ENCODE measurements at regions not wholly inside any gene's neighbourhood (a gene's known extent, or its start where the extent isn't known, plus 50 kb on each side); places are given as distances from the start of the nearest gene placed in this dataset.
"Not testable (repeated sequence)": the region's sequence is repeated elsewhere in the genome, so short reads cannot be mapped to it uniquely, and the experiment has no call there.

- no peak for DNase-seq (ENCODE audit: low read depth)
Measured at GRCh38 chr5:87752362-87752761, 339.6 kb upstream of the CCNH start.

GRCh38 chr5:87751824-87752223 is 339.1 kb upstream of the CCNH start:
- DNase-seq (ENCODE audit: low read depth) = no peak

DNA sequence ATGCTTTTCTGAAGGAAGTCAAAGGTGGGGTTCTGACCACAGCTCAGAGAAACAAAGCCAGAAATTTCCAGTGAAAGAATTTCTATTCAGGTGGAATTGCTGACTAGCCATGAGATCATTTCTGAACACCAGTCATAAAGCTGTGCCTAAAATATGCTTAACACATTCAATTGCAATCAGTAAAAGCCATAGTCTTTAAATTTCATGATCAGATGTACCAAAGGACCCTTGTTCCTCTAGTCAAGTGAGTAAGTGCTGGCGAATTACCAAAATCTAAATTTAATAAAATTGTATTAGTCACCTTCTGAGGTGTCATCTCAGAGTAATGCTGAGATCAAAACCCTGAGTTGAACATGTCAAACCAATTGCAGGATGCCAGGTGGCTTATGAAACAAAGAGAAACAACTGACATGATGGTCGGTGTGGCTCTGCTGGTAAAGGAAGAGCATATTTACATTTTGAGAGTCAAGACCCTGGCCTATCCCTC is 334.2 kb upstream of the CCNH start:
- no peak for DNase-seq (ENCODE audit: low read depth)

DNA sequence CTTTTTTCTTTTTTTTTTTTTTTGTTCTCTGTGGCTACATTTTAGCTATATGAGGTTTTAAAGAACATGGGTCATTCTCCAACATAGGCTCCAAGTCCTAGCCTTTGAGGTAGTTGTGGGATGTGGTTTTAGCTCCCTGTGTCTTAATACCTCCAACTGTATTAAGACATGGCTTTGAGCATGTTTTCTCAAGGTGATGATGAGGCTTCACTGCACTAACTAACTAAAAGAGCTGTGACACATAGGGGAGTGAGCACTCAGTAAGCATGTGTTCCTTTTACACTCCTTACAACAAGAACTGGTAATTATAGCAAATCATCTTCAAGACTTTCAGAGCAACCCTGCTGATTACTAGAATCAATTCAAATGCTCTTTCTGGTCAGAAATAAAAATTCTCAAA is 333.6 kb upstream of the CCNH start:
- no peak for DNase-seq (ENCODE audit: low read depth)

DNA sequence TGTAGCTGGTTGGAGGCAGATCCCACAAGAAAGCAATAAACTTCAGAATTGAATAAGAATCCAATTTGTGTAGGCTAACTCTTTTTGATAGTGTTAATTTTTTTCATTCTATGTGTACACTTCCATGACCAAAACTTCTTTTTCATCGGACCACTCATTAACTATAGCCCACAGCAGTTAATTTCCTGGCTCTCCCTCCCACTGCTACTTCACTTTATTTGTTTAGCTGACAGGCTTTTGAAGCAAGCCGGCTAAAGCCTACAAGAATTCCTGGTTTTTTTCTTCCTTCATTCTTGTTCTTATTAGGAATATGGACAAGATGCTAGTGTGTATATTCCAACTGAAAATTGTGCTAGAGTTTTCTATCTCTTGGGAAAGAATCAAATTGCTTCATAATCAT is 329.2 kb upstream of the CCNH start:
- DNase-seq (ENCODE audit: low read depth) = no peak

- no peak for DNase-seq (ENCODE audit: low read depth)
Measured at GRCh38 chr5:87735923-87736322, 323.2 kb upstream of the CCNH start.

GRCh38 chr5:87733897-87734296 is 321.2 kb upstream of the CCNH start:
- DNase-seq (ENCODE audit: low read depth) = no peak

DNA sequence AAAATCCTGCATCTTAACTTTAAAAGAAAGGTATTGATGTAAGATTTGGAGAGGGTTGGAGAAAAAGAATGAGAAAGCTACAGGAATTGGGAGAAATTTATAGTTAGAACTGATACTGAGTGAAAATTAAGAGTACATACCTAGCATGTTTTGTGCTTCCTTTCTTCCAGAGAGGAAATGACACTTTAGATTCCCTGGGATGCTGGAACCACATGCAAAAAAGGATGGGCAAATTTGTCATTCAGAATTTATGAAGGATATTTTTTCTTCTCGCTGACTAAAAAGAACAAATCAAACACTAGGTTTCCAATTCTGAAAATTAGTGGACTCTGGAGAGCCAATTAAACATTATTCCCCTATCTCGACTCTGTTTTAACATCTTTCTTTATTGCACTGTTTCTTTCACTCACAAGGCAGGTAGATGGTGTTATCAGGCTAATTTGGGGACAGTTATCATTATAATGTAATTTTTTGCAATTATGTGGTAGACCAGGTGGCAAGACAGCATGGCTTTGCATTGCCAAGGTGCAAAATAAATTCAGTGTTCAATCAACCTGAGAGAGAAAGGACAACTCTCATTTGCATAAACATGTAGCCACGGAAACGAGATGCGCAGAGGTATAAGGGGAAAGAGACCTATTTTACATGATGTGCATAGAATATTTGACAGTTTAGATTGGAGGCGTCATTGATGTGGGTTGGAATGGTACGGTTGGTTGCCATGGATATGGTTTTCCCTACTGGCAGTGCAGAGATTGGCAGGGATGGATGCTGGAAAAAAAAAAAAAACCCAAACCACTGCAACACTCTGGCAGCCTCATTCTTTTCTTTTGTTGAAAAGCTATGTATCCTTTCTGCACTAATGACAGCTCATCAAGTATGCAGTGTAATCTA is 320.4 kb upstream of the CCNH start:
- no peak for DNase-seq (ENCODE audit: low read depth)

DNA sequence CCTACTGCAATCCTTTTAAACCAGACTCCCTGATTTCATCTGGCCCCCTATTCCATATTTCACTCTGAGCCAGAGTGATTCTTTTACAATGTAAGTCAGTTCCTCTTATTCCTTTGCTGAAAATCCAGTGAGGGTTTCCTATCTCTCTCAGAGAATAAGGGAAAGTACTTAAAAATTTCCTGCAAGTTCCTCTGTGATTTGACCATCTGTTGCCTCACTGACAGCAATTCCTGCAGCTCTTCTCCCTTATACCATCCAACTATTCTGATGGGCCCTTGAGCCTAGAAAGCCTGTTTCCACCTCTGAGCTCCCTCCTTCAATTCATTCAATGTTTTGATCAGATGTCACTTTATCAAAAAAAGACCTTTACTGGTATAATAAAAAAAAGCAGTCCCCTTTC is 317.1 kb upstream of the CCNH start:
- DNase-seq (ENCODE audit: low read depth) = no peak

DNA sequence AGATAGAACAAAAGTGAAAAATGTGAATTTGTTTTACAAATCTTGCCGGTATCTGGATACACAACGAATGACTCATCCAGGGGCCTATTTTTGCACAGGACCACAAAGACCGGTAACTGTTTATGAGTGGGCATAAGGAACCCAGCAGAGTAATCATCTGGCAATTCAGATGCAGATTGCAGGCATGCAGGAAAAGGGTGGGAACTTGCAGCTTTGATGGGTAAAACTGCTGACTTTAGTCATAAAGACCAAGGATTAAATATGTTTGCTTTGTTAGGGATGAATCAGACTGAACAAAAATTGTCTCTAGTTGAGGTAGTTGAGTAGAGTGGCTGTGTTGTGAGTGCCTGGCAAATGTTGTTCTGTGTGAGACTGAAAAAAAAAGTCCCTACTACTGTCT is 309.6 kb upstream of the CCNH start:
- no peak for DNase-seq (ENCODE audit: low read depth)

GRCh38 chr5:87718224-87718925 is 305.6 kb upstream of the CCNH start:
- not testable (repeated sequence) for DNase-seq (ENCODE audit: low read depth)

GRCh38 chr5:87717761-87718160 is 305.0 kb upstream of the CCNH start:
- DNase-seq (ENCODE audit: low read depth) = no peak

GRCh38 chr5:87705876-87706275 is 293.1 kb upstream of the CCNH start:
- DNase-seq (ENCODE audit: low read depth) = no peak

DNA sequence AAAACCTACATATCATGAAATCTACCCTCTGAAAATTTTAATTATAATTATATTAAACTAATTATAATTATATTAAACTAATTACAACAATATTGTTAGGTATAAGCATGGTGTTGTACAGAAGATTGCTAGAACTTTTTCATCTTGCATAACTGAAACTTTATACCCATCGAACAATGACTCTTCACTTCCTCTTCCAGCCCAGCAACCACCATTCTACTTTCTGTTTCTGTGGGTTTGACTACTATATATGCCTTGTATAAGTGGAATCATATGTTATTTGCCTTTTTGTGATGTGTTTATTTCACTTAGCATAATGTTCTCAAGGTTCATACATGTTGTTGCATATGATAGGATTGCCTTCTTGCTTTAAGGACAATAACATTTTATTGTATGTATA is 274.2 kb upstream of the CCNH start:
- DNase-seq (ENCODE audit: low read depth) = no peak

DNA sequence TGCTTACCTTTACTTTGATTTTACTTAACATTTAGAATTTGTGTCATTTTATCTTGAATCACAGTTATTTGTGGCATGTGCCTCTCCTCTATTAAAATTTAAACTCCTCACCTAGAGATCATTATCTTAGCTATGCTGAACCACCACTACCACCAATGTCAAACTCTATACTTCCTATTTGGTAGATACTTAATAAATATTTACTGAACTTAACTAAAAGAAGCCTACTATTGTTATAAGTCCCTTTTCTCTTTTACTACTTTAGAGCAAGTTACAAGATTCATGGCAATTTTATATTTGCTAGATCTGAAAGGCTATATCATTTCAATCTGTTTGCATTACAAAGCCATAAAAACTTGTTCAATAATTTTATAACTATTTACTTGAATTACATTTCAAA is 273.3 kb upstream of the CCNH start:
- DNase-seq (ENCODE audit: low read depth) = no peak

DNA sequence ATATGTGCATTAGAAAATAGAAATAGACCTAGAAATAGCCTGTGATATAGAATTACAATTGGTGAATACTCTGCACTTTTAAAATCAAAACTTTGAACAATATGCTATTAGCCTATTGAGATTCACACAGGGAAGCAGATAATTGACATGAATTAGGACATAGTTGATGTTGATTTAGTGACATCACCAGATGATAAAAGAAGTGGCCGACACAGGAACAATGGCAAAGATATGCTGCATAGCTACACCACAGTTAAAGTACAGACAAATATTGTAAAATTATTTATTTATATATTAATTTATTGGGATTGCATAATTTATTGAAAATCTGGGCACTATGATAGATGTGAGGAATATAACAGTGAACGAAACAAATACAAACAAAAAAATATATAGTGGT is 261.5 kb upstream of the CCNH start:
- DNase-seq (ENCODE audit: low read depth) = no peak

GRCh38 chr5:87671146-87671545 is 258.4 kb upstream of the CCNH start:
- DNase-seq (ENCODE audit: low read depth) = no peak

DNA sequence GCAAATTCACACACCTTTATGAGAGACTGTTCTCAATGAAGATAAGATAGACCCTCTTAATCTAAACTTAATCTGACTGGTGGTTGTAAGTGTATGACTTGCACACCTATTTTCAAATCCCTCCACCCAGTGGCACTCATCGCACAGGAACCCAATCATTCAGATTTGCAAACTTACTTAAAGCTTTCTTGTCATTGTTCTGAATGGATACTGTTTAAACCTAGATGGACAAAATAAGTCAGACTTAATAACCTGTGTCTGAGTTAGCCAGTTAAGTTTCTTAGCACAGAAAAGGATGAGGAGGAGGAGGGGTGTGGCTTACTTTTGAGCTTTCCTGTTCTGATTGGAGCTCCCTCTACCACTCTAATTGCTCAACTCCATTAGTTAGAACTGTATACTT is 252.4 kb upstream of the CCNH start:
- DNase-seq (ENCODE audit: low read depth) = no peak

- no peak for DNase-seq (ENCODE audit: low read depth)
Measured at GRCh38 chr5:87661784-87662566, 249.2 kb upstream of the CCNH start.

GRCh38 chr5:87653242-87653641 is 240.5 kb upstream of the CCNH start:
- DNase-seq (ENCODE audit: low read depth) = no peak

- DNase-seq (ENCODE audit: low read depth) = peak; percentile 1
Measured at GRCh38 chr5:87650284-87650683, 237.6 kb upstream of the CCNH start.

- no peak for DNase-seq (ENCODE audit: low read depth)
Measured at GRCh38 chr5:87649455-87649854, 236.7 kb upstream of the CCNH start.

All from renal cortical epithelial cell (primary cell).